OCI-LY1 (cell line): ENCODE measurements at regions not wholly inside any gene's neighbourhood (a gene's known extent, or its start where the extent isn't known, plus 50 kb on each side); places are given as distances from the start of the nearest gene placed in this dataset.

Experiments used
- H2AFZ ChIP-seq: fragments of 200-600 bp; sonication (generic), shearing (Covaris generic); 2 replicates; pipeline ENCODE4 v1.6.0; 2014; ENCODE audit warnings: antibody characterized with exemption, mild to moderate bottlenecking, low read length
- H3F3A ChIP-seq: fragments of 200-600 bp; sonication (generic), shearing (Covaris generic); 2 replicates; pipeline ENCODE4 v1.6.0; 2014; ENCODE audit warnings: mild to moderate bottlenecking, antibody characterized with exemption, low read length, moderate library complexity; ENCODE audit not compliant: insufficient read depth
- H3K27ac ChIP-seq: fragments of 200-600 bp; sonication (generic); 2 replicates; pipeline ENCODE4 v1.5.1; 2014; ENCODE audit warnings: low read length, mixed run types, mild to moderate bottlenecking, low read depth; ENCODE audit not compliant: poor library complexity, severe bottlenecking
- H3K27me3 ChIP-seq: fragments of 200-600 bp; sonication (generic); 2 replicates; pipeline ENCODE4 v1.6.0; 2014; ENCODE audit warnings: antibody characterized with exemption, mild to moderate bottlenecking, low read length, moderate library complexity; ENCODE audit not compliant: insufficient read depth
- H3K36me3 ChIP-seq: fragments of 200-600 bp; sonication (generic); 2 replicates; pipeline ENCODE4 v1.6.1; 2014; ENCODE audit warnings: mild to moderate bottlenecking, antibody characterized with exemption, low read length, moderate library complexity, mixed read lengths; ENCODE audit not compliant: insufficient read depth
- H3K4me1 ChIP-seq: fragments of 200-600 bp; sonication (generic); 2 replicates; pipeline ENCODE4 v1.5.1; 2014; ENCODE audit warnings: mild to moderate bottlenecking, low read length, moderate library complexity; ENCODE audit not compliant: insufficient read depth, severe bottlenecking
- H3K4me2 ChIP-seq: fragments of 200-600 bp; sonication (generic), shearing (Covaris generic); 2 replicates; pipeline ENCODE4 v1.6.1; 2014; ENCODE audit warnings: low read length
- H3K4me3 ChIP-seq: fragments of 200-600 bp; sonication (generic); 2 replicates; pipeline ENCODE4 v1.5.1; 2014; ENCODE audit warnings: low read length, low read depth, mild to moderate bottlenecking, mixed read lengths; ENCODE audit not compliant: poor library complexity, severe bottlenecking
- H3K79me2 ChIP-seq: fragments of 200-600 bp; shearing (Covaris generic); 2 replicates; pipeline ENCODE4 v1.6.1; 2016; ENCODE audit warnings: mixed run types, low read length, mixed read lengths; ENCODE audit not compliant: insufficient read depth
- H3K9ac ChIP-seq: fragments of 200-600 bp; sonication (generic), shearing (Covaris generic); 2 replicates; pipeline ENCODE4 v1.6.1; 2014; ENCODE audit warnings: mild to moderate bottlenecking, low read length, mixed read lengths
- H3K9me2 ChIP-seq: fragments of 200-600 bp; sonication (generic), shearing (Covaris generic); 2 replicates; pipeline ENCODE4 v1.6.1; 2014; ENCODE audit warnings: low read depth, mild to moderate bottlenecking, low read length, mixed read lengths
- H3K9me3 ChIP-seq: fragments of 200-600 bp; shearing (Covaris generic); 2 replicates; pipeline ENCODE4 v1.6.1; 2014; ENCODE audit warnings: low read length, mixed read lengths
- H4K20me1 ChIP-seq: fragments of 200-600 bp; sonication (generic), shearing (Covaris generic); 2 replicates; pipeline ENCODE4 v1.6.0; 2016; ENCODE audit warnings: mild to moderate bottlenecking, low read length; ENCODE audit not compliant: insufficient read depth
- CTCF ChIP-seq: fragments of 200-600 bp; sonication (generic), shearing (Covaris generic); IDR thresholded peaks from 2 replicates; pipeline ENCODE4 v1.5.1; 2017; ENCODE audit warnings: mild to moderate bottlenecking, antibody characterized with exemption, low read length, moderate library complexity, mixed read lengths
- EZH2 ChIP-seq: fragments of 200-600 bp; sonication (generic), shearing (Covaris generic); IDR thresholded peaks from 2 replicates; pipeline ENCODE4 v1.8.0; 2017; ENCODE audit warnings: borderline replicate concordance, mixed run types, mild to moderate bottlenecking, antibody characterized with exemption, low read length, moderate library complexity, mixed read lengths

GRCh38 chr22:49303061-49303735, 524.5 kb downstream of the BRD1 start:
- TF ChIP-seq CTCF, result no peak
- no peak for TF ChIP-seq EZH2
- no peaks in the 10 kb centered on the region for H4K20me1 ChIP-seq
- no peaks in the 10 kb centered on the region for H3K9me3 ChIP-seq
- no peak overlapping the region for H3K4me2 ChIP-seq
- no peak overlapping the region for H3K27ac ChIP-seq
- H3F3A ChIP-seq, result no peaks in the 10 kb centered on the region
- no peaks in the 10 kb centered on the region for H3K79me2 ChIP-seq
- H3K9me2 ChIP-seq, result no peaks in the 10 kb centered on the region
- H3K4me3 ChIP-seq, result no peak overlapping the region
- no peaks in the 10 kb centered on the region; the same call in 1 of the 2 replicates for H3K27me3 ChIP-seq
- no peaks in the 10 kb centered on the region for H3K4me1 ChIP-seq
- no peak overlapping the region for H2AFZ ChIP-seq
- no peaks in the 10 kb centered on the region for H3K36me3 ChIP-seq
- no peak overlapping the region for H3K9ac ChIP-seq

GRCh38 chr22:49302530-49302929, 525.1 kb downstream of the BRD1 start:
- H3K9me3 ChIP-seq, result no peaks in the 10 kb centered on the region
- no peaks in the 10 kb centered on the region for H3K9me2 ChIP-seq
- H2AFZ ChIP-seq, result no peak overlapping the region
- no peak overlapping the region for H3K4me3 ChIP-seq
- H3K36me3 ChIP-seq, result no peaks in the 10 kb centered on the region
- H3K27me3 ChIP-seq, result no peaks in the 10 kb centered on the region; the same call in 1 of the 2 replicates
- H3K4me2 ChIP-seq, result no peak overlapping the region
- no peaks in the 10 kb centered on the region for H3K79me2 ChIP-seq
- H4K20me1 ChIP-seq, result no peaks in the 10 kb centered on the region
- TF ChIP-seq CTCF (no peak), EZH2 (no peak)
- H3K27ac ChIP-seq, result no peak overlapping the region
- no peaks in the 10 kb centered on the region for H3K4me1 ChIP-seq
- H3F3A ChIP-seq, result no peaks in the 10 kb centered on the region
- H3K9ac ChIP-seq, result no peak overlapping the region

- Histone ChIP-seq H3K27me3 (no peaks in the 10 kb centered on the region; the same call in 1 of the 2 replicates), H3K9me3 (no peaks in the 10 kb centered on the region), H3K4me2 (no peak overlapping the region), H2AFZ (no peak overlapping the region), H3K79me2 (no peaks in the 10 kb centered on the region), H3K4me1 (no peaks in the 10 kb centered on the region), H3F3A (no peaks in the 10 kb centered on the region), H4K20me1 (no peaks in the 10 kb centered on the region), H3K4me3 (no peak overlapping the region), H3K27ac (no peak overlapping the region), H3K36me3 (no peaks in the 10 kb centered on the region), H3K9ac (no peak overlapping the region), H3K9me2 (no peaks in the 10 kb centered on the region)
- no peak for TF ChIP-seq CTCF
- no peak for TF ChIP-seq EZH2
Measured at GRCh38 chr22:49302150-49302460, 525.6 kb downstream of the BRD1 start.
